Endothelial cell (in vitro differentiated cells): ENCODE measurements at regions not wholly inside any gene's neighbourhood (a gene's known extent, or its start where the extent isn't known, plus 50 kb on each side); places are given as distances from the start of the nearest gene placed in this dataset.

ENCODE experiments used
- DNase-seq: peaks from one replicate; pipeline ENCODE4 v3.0.0; 2021; ENCODE audit warnings: low spot score
- H3K27ac Mint-ChIP-seq: one replicate; pipeline ENCODE4 v1.8.0; 2021; ENCODE audit warnings: mixed read lengths, inconsistent platforms; ENCODE audit not compliant: unreplicated experiment
- H3K27me3 Mint-ChIP-seq: one replicate; pipeline ENCODE4 v1.8.0; 2021; ENCODE audit warnings: mild to moderate bottlenecking, moderate library complexity, mixed read lengths, inconsistent platforms; ENCODE audit not compliant: unreplicated experiment
- H3K36me3 Mint-ChIP-seq: one replicate; pipeline ENCODE4 v1.8.0; 2021; ENCODE audit warnings: mild to moderate bottlenecking, low read depth, mixed read lengths, inconsistent platforms; ENCODE audit not compliant: unreplicated experiment
- H3K4me1 Mint-ChIP-seq: one replicate; pipeline ENCODE4 v1.8.0; 2021; ENCODE audit warnings: mild to moderate bottlenecking, mixed read lengths, inconsistent platforms; ENCODE audit not compliant: unreplicated experiment
- H3K4me3 Mint-ChIP-seq: one replicate; pipeline ENCODE4 v1.8.0; 2021; ENCODE audit warnings: mild to moderate bottlenecking, mixed read lengths, inconsistent platforms; ENCODE audit not compliant: unreplicated experiment
- H3K9me3 Mint-ChIP-seq: one replicate; pipeline ENCODE4 v1.8.0; 2021; ENCODE audit warnings: mixed read lengths, inconsistent platforms; ENCODE audit not compliant: unreplicated experiment
- TF ChIP-seq, protein P1 (sequence below): fragments of 200-600 bp; sonication (generic); IDR thresholded peaks from one replicate; pipeline ENCODE4 v1.5.0; 2021; ENCODE audit warnings: antibody characterized with exemption; ENCODE audit not compliant: unreplicated experiment

GRCh38 chr12:126506426-126507182 is 1441.4 kb downstream of the AACS start:
- H3K36me3 Mint-ChIP-seq = no peaks in the 10 kb centered on the region
- H3K27ac Mint-ChIP-seq = no peak overlapping the region
- DNase-seq = no peak
- no peaks in the 10 kb centered on the region for H3K4me1 Mint-ChIP-seq
- TF ChIP-seq, protein P1, sequence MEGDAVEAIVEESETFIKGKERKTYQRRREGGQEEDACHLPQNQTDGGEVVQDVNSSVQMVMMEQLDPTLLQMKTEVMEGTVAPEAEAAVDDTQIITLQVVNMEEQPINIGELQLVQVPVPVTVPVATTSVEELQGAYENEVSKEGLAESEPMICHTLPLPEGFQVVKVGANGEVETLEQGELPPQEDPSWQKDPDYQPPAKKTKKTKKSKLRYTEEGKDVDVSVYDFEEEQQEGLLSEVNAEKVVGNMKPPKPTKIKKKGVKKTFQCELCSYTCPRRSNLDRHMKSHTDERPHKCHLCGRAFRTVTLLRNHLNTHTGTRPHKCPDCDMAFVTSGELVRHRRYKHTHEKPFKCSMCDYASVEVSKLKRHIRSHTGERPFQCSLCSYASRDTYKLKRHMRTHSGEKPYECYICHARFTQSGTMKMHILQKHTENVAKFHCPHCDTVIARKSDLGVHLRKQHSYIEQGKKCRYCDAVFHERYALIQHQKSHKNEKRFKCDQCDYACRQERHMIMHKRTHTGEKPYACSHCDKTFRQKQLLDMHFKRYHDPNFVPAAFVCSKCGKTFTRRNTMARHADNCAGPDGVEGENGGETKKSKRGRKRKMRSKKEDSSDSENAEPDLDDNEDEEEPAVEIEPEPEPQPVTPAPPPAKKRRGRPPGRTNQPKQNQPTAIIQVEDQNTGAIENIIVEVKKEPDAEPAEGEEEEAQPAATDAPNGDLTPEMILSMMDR = no peak
- no peaks in the 10 kb centered on the region for H3K27me3 Mint-ChIP-seq
- H3K4me3 Mint-ChIP-seq = no peak overlapping the region
- H3K9me3 Mint-ChIP-seq = peaks cover 26% of the 10 kb centered on the region

GRCh38 chr12:126507231-126507630 is 1442.0 kb downstream of the AACS start:
- Mint-ChIP-seq H3K36me3 (no peaks in the 10 kb centered on the region), H3K27me3 (no peaks in the 10 kb centered on the region), H3K27ac (no peak overlapping the region), H3K9me3 (peaks cover 20% of the 10 kb centered on the region), H3K4me3 (no peak overlapping the region), H3K4me1 (no peaks in the 10 kb centered on the region)
- no peak for DNase-seq
- TF ChIP-seq, protein P1 = no peak

GRCh38 chr12:126509572-126509971 is 1444.3 kb downstream of the AACS start:
- Mint-ChIP-seq H3K27me3 (no peaks in the 10 kb centered on the region), H3K9me3 (peaks cover 11% of the 10 kb centered on the region), H3K4me1 (no peaks in the 10 kb centered on the region), H3K36me3 (no peaks in the 10 kb centered on the region), H3K27ac (no peak overlapping the region), H3K4me3 (no peak overlapping the region)
- no peak for DNase-seq
- TF ChIP-seq, protein P1 = no peak

DNA sequence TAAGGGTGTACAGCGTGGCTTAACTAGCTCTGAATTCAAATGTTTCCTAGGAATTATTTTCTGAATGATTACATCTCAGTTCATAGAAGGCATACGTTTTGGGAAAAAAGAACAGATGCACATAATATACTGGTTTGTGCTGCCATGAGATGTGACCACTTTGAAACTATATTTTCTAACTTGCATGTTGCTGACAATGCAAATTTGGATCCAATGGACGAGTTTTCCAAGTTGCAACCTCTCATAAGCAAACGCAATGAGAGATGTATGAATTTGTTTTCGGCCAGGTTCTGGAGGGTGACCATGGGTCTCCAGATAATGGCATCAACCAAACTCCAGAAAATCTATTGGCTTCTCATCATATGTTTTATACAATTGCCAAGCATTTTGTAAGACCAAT is 1445.4 kb downstream of the AACS start:
- Mint-ChIP-seq H3K4me3 (no peak overlapping the region), H3K27ac (no peak overlapping the region), H3K36me3 (no peaks in the 10 kb centered on the region), H3K4me1 (no peaks in the 10 kb centered on the region), H3K27me3 (no peaks in the 10 kb centered on the region), H3K9me3 (peaks cover 10% of the 10 kb centered on the region)
- TF ChIP-seq, protein P1 = no peak
- DNase-seq = no peak
